Fibroblast of the aortic adventitia (primary cell): ENCODE measurements at regions not wholly inside any gene's neighbourhood (a gene's known extent, or its start where the extent isn't known, plus 50 kb on each side); places are given as distances from the start of the nearest gene placed in this dataset.

Source experiments
- DNase-seq: peaks from one replicate; pipeline ENCODE4 v3.0.0-alpha.2; 2010; ENCODE audit warnings: low read depth
- H3K4me3 ChIP-seq: 2 replicates; pipeline ENCODE4 v1.5.1; 2011; ENCODE audit warnings: low read depth, mild to moderate bottlenecking, control low read depth, low read length, moderate library complexity
- CTCF ChIP-seq: IDR thresholded peaks from 2 replicates; pipeline ENCODE4 v1.5.1; 2011; ENCODE audit warnings: mild to moderate bottlenecking, low read length, control low read depth, inconsistent platforms; ENCODE audit not compliant: insufficient read depth

- TF ChIP-seq CTCF = no peak
- H3K4me3 ChIP-seq = no peak overlapping the region
- no peak for DNase-seq
These were observed 295.0 kb upstream of the RORA start for GRCh38 chr15:61524086-61524485.

GRCh38 chr15:61522411-61522810, 293.3 kb upstream of the RORA start:
- no peak for DNase-seq
- TF ChIP-seq CTCF = no peak
- H3K4me3 ChIP-seq = no peak overlapping the region

- no peak for DNase-seq
- H3K4me3 ChIP-seq = no peak overlapping the region
- TF ChIP-seq CTCF = no peak
These were observed 292.9 kb upstream of the RORA start for GRCh38 chr15:61521953-61522352.

GRCh38 chr15:61519296-61519695, 290.2 kb upstream of the RORA start:
- H3K4me3 ChIP-seq = no peak overlapping the region
- DNase-seq = no peak
- TF ChIP-seq CTCF = no peak

GRCh38 chr15:61518191-61518950, 289.3 kb upstream of the RORA start:
- no peak overlapping the region for H3K4me3 ChIP-seq
- DNase-seq = no peak
- no peak for TF ChIP-seq CTCF

GRCh38 chr15:61517776-61518175, 288.7 kb upstream of the RORA start:
- no peak overlapping the region for H3K4me3 ChIP-seq
- TF ChIP-seq CTCF = no peak
- no peak for DNase-seq

GRCh38 chr15:61517335-61517734, 288.2 kb upstream of the RORA start:
- no peak overlapping the region for H3K4me3 ChIP-seq
- TF ChIP-seq CTCF = no peak
- DNase-seq = no peak
